ENCODE measurements at regions not wholly inside any gene's neighbourhood (a gene's known extent, or its start where the extent isn't known, plus 50 kb on each side); places are given as distances from the start of the nearest gene placed in this dataset.
"Not testable (repeated sequence)": the region's sequence is repeated elsewhere in the genome, so short reads cannot be mapped to it uniquely, and the experiment has no call there.

DNA sequence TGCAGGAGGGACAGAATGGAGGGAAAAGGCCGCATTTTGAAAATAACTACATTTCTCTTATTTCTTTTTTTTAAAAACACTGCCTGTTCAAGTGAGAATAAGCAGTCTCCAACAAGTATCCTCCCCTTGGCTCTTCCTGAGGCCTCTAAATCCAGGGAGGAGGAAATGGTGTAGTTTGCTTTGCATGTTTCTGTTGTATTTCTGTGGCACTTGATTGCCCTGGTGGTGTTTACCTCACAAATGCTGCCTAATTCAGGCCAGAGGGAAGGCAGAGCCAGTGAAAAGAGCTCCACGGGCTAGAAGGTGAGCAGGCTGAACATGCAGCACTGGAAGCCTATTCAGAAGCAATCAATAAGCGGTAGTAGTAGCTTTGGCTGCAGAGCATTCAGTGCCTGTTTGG is 149.3 kb upstream of the ATP11B start:
- no peak for TF ChIP-seq ZFX (IDR thresholded peaks at IDR 0.05)
- TF ChIP-seq, protein P1, sequence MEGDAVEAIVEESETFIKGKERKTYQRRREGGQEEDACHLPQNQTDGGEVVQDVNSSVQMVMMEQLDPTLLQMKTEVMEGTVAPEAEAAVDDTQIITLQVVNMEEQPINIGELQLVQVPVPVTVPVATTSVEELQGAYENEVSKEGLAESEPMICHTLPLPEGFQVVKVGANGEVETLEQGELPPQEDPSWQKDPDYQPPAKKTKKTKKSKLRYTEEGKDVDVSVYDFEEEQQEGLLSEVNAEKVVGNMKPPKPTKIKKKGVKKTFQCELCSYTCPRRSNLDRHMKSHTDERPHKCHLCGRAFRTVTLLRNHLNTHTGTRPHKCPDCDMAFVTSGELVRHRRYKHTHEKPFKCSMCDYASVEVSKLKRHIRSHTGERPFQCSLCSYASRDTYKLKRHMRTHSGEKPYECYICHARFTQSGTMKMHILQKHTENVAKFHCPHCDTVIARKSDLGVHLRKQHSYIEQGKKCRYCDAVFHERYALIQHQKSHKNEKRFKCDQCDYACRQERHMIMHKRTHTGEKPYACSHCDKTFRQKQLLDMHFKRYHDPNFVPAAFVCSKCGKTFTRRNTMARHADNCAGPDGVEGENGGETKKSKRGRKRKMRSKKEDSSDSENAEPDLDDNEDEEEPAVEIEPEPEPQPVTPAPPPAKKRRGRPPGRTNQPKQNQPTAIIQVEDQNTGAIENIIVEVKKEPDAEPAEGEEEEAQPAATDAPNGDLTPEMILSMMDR (conservative IDR thresholded peaks at IDR 0.05): no peak
- no peak overlapping the region for H3K27ac ChIP-seq

DNA sequence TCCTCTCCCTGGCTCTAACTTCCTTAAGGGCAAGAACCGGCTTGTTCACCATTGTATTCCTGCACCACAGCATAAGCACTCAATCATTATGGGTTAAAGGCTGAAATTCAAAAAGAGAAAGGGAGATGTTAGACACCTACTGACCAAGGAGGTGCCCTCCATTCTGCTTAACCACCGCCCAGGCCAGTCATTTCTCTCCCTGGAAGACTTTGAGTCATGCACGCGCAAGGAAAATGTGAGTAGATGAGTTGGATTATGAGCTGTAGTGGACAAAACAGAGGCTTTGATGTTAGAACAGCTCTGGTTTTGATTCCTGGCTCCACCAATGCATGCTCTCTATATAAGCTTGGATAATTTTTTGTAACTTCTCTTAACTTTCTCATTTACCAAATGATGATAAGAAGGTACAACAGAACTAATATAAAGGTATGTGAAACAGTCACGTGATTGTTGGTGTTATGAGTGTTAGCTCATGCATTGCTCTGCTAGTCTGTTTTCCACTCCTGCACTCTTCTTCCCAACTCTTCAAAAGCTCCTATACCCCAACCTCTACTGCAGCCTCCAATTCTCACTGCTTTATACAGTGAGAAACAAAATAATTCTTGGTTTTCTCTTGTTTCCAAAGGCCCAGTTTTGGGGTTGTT is 148.4 kb upstream of the ATP11B start:
- TF ChIP-seq, protein P1 (conservative IDR thresholded peaks at IDR 0.05): no peak
- no peak for TF ChIP-seq ZFX (IDR thresholded peaks at IDR 0.05)

DNA sequence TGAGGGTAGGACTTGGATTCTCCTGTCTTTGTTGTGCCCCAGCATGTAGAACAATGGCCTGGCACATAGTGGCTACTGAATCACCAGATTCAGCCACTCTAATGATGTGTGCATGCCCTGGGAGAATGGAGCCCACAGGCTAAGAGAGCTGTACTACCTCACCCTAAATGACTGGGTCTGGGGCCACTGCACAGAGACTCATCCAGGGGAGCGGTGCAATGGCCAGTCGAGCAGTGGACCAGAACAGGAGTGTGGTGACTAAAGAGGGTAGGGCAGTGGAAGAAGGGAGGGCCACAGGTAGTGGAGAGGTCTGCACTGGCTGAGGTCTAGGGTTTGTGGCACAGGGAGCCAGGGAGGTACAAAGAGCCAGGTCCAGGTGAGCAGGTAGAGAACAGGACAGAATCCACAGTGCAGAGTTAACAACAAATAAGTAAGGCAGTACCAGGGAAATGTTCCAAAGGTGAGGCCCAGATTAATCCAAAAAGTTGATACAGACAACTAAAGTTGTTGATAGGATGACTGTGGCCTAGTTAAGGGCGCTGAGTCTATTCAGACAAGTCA is 142.7 kb upstream of the ATP11B start:
- no peak for TF ChIP-seq ZFX (IDR thresholded peaks at IDR 0.05)
- TF ChIP-seq, protein P1 (conservative IDR thresholded peaks at IDR 0.05): no peak
- H3K27ac ChIP-seq: no peak overlapping the region

More for the DNA sequence above, 148.4 kb upstream of the ATP11B start:
- no peak overlapping the region for H3K27ac ChIP-seq

DNA sequence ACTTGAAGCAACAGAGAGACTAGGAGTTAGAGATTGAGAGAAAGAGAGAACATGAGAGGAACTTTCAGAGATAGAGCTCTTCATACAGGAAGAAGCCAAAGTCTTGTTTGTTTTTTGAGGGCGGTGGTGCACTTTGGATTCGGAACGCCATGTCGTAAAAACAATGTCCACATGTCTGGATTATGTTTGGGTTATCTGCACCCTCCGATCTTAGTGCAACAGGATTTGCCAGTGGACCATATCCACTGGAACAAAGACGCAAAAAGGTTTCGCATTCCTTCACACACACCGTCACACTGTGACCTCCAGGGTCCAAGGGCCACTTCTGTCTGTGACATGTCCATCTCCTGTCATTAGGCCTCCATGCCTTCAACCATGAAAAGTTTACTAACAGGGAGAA is 141.8 kb upstream of the ATP11B start:
- no peak overlapping the region; the same call in 1 of the 2 replicates for H3K27ac ChIP-seq
- no peak for TF ChIP-seq ZFX (IDR thresholded peaks at IDR 0.05)
- TF ChIP-seq, protein P1 (conservative IDR thresholded peaks at IDR 0.05): no peak

DNA sequence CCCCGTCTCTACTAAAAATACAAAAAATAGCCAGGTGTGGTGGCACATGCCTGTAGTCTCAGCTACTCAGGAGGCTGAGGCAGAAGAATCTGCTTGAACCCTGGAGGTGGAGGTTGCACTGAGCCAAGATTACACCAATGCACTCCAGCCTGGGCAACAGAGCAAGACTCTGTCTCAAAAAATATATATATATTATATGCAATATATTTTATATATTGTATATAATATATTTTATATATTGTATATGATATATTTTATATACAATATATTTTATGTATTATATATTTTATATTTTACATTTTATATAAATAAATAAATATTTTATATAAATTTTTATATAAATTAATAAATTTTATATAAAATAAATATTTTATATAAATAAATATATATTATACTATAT is 140.2 kb upstream of the ATP11B start:
- H3K27ac ChIP-seq: not testable (repeated sequence)

DNA sequence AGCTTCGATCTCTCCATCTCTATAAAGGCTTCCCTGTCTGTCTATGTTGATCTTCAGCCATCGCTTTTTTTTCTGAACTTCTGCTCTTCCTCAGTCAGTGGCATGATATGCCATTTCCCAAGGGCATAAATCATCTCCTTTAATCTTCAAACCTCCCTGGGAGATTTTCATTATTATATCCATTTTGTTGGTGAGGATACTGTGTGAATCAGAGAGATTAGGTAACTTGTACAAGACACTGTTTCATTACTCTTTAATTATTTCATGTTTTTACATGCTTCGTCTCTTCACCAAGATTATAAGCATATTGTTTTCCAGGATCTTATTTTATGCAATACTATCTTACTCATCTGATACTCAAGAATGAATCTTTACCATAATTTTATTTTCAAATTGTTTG is 124.8 kb upstream of the ATP11B start:
- no peak for TF ChIP-seq ZFX (IDR thresholded peaks at IDR 0.05)
- TF ChIP-seq, protein P1 (conservative IDR thresholded peaks at IDR 0.05): no peak
- no peak overlapping the region for H3K27ac ChIP-seq

DNA sequence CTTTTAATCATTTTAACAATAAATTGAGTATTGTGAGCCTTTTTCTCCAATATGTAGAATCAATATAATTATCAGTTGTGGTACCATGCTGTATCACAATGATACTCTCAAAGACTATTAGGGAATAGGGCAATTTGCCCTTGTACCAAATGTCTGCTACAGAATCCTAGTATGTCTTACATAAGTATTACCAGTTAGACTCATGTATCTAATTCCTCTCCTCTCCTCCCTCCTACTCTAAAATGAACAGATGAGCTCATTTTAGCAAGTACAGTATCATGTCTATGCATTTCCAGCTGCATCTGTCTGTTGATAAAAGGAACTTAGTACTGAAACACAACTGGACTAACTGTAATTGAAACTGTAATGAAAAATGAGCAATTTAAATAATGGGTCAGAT is 124.3 kb upstream of the ATP11B start:
- TF ChIP-seq, protein P1 (conservative IDR thresholded peaks at IDR 0.05): no peak
- TF ChIP-seq ZFX (IDR thresholded peaks at IDR 0.05): no peak
- H3K27ac ChIP-seq: no peak overlapping the region

DNA sequence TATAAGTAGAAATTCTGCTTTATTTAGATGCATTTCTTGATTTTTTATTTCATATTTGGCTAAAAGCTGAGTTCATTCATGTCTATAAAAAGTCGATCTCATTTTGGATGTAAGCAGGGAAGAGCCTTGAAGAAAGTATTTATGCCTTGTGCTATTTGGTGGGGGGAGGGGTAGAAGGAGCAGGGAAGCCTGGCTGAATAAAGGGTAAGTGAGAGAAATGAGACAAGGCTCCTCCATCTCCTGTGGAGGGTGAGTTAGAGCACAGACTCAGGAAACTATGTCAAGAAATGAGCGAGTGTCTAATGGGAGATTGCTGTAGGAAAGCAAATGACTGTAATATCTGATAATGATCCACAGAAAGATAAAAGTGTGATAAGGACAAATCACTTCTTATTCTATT is 121.8 kb upstream of the ATP11B start:
- TF ChIP-seq, protein P1 (conservative IDR thresholded peaks at IDR 0.05): no peak
- TF ChIP-seq ZFX (IDR thresholded peaks at IDR 0.05): no peak
- no peak overlapping the region for H3K27ac ChIP-seq

All from C4-2B (cell line).